Prostate gland (tissue), 2 donors: ENCODE measurements at regions not wholly inside any gene's neighbourhood (a gene's known extent, or its start where the extent isn't known, plus 50 kb on each side); places are given as distances from the start of the nearest gene placed in this dataset.
"Not testable (repeated sequence)": the region's sequence is repeated elsewhere in the genome, so short reads cannot be mapped to it uniquely, and the experiment has no call there.

Experiments
- DNase-seq: peaks from one replicate; pipeline ENCODE4 v3.0.0-alpha.2; 2019; ENCODE audit warnings: low spot score
- H3K27ac ChIP-seq, 2 donors: fragments of 200-600 bp; sonication (generic); 2 replicates each; pipeline ENCODE4 v1.5.1; 2017 to 2019
- H3K27me3 ChIP-seq: fragments of 200-600 bp; sonication (generic); replicated peaks from 2 replicates; pipeline ENCODE4 v1.5.1; 2019; ENCODE audit not compliant: insufficient read depth
- H3K36me3 ChIP-seq, 2 donors: fragments of 200-600 bp; sonication (generic); 1 replicate in 1 of 2; 2 replicates in 1 of 2; pipeline versions ENCODE4 v1.5.1 to v1.8.1; 2017 to 2019
- H3K4me1 ChIP-seq: fragments of 200-600 bp; sonication (generic); replicated peaks from 2 replicates; pipeline ENCODE4 v1.5.1; 2019
- H3K4me3 ChIP-seq, 2 donors: fragments of 200-600 bp; sonication (generic); 2 replicates each; pipeline ENCODE4 v1.5.1; 2017 to 2019
- H3K9me3 ChIP-seq: fragments of 200-600 bp; sonication (generic); 2 replicates; pipeline ENCODE4 v1.5.1; 2017
- POLR2A ChIP-seq: fragments of 450-650 bp; IDR thresholded peaks from one replicate; pipeline ENCODE4 v1.6.1; 2016; ENCODE audit warnings: antibody characterized with exemption, mild to moderate bottlenecking
- POLR2AphosphoS5 ChIP-seq: sonication (generic); formaldehyde crosslinking; IDR thresholded peaks from one replicate; pipeline ENCODE4 v1.6.1; 2017; ENCODE audit warnings: antibody characterized with exemption
- WGBS: methylation state at CpG from one replicate; pipeline ENCODE4 v1.1.5; 2018; 5-methylcytosine and 5-hydroxymethylcytosine counted together
- intact Hi-C: fragments of 100-400 bp; cut with DNase I; formaldehyde crosslinking; loops from one replicate; pipeline ENCODE4 v1.14.2; 2022
- TF ChIP-seq, protein P1 (sequence below), 4 experiments: fragments of 200-600 bp in 2 of 4; fragments of 450-650 bp in 2 of 4; sonication (generic) in 2 of 4; IDR thresholded peaks; 1 replicate in 3 of 4; 2 replicates in 1 of 4; pipeline ENCODE4 v1.5.1; 2016 to 2019; ENCODE audit warnings: antibody characterized with exemption in 4 of 4, mild to moderate bottlenecking in 2 of 4, moderate library complexity in 2 of 4

DNA sequence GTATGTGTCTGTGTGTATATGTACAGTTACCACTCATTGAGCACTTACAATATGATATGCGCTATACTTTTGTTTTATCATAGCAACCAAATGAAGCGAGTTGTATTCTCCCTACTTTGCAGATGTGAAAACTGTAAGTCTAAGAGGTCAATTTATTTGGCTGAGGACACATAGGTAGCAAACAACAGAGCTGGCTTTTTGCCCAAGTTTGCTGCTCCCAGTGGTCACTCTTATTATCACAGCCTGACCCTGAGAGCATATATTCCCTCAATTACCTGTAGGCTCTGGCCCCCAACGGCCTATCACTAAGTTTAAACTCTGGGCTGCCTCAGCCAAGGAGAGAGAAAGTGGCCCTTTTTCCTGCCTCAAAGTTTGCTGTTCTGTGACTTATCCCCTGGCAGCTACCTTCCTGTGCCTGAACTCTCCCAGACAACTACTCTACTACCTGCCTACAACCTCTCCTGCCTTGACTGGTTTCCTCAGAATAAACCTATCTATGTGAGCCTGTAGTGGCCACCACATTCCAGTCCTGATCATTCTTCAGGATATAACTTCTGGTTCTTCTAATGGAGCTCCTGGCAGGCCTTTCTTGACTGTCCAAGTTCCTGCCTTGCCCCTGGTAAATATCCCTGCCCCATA, 221.8 kb downstream of the FRK start:
- no peak overlapping the region for H3K4me3 ChIP-seq
- no peaks in the 10 kb centered on the region for H3K36me3 ChIP-seq
- whole genome bisulfite sequencing: 85% methylated on average over 3 of the region's 3 CpGs
- TF ChIP-seq, protein P1, sequence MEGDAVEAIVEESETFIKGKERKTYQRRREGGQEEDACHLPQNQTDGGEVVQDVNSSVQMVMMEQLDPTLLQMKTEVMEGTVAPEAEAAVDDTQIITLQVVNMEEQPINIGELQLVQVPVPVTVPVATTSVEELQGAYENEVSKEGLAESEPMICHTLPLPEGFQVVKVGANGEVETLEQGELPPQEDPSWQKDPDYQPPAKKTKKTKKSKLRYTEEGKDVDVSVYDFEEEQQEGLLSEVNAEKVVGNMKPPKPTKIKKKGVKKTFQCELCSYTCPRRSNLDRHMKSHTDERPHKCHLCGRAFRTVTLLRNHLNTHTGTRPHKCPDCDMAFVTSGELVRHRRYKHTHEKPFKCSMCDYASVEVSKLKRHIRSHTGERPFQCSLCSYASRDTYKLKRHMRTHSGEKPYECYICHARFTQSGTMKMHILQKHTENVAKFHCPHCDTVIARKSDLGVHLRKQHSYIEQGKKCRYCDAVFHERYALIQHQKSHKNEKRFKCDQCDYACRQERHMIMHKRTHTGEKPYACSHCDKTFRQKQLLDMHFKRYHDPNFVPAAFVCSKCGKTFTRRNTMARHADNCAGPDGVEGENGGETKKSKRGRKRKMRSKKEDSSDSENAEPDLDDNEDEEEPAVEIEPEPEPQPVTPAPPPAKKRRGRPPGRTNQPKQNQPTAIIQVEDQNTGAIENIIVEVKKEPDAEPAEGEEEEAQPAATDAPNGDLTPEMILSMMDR (IDR thresholded peaks at IDR 0.05): no peak
- TF ChIP-seq POLR2A: no peak
- TF ChIP-seq POLR2AphosphoS5: no peak
- no peak for DNase-seq
- intact Hi-C loops: no loop called here
- no peaks in the 10 kb centered on the region for H3K4me1 ChIP-seq
- no peak overlapping the region for H3K27ac ChIP-seq
- no peaks in the 10 kb centered on the region for H3K9me3 ChIP-seq
- H3K27me3 ChIP-seq: no peaks in the 10 kb centered on the region

DNA sequence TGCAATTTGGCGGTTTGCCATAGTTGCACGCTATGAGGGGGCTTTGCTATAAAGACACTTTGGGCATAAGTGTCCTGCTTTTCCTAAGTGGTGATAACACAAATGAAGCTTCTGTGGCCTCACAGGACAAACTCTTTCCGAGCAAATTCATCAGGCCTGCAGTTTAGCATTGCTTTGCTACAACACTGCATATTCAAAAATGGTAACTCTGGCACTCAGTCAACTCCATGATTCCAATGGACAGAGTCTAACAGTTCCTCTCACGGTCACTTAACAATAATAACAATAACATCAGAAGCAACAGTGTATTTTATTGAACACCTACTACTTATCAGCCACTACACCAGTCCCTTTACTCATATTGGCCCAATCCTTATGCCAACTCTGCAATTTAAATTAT, 222.5 kb downstream of the FRK start:
- Histone ChIP-seq H3K27ac (no peak overlapping the region), H3K9me3 (no peaks in the 10 kb centered on the region), H3K4me1 (no peaks in the 10 kb centered on the region), H3K4me3 (no peak overlapping the region), H3K27me3 (no peaks in the 10 kb centered on the region), H3K36me3 (no peaks in the 10 kb centered on the region)
- no peak for DNase-seq
- TF ChIP-seq, protein P1 (IDR thresholded peaks at IDR 0.05): no peak
- TF ChIP-seq POLR2A (no peak), POLR2AphosphoS5 (no peak)
- intact Hi-C loops: no loop called here
- 92% methylated on average over 4 of the region's 4 CpGs for WGBS

DNA sequence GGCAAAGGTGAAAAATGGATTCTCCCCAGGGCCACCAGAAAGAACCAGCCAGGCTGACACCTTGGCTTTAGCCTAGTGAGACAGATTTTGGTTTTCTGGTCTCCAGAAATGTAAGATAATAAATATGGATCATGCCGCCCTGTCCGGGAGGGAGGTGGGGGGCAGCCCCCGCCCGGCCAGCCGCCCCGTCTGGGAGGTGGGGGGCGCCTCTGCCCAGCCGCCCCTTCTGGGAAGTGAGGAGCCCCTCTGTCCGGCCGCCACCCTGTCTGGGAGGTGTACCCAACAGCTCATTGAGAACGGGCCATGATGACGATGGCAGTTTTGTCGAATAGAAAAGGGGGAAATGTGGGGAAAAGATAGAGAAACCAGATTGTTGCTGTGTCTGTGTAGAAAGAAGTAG, 224.3 kb downstream of the FRK start:
- H3K4me3 ChIP-seq, DNase-seq, H3K9me3 ChIP-seq, H3K27ac ChIP-seq, H3K4me1 ChIP-seq, H3K36me3 ChIP-seq, intact Hi-C loops, H3K27me3 ChIP-seq: not testable (repeated sequence)
- over 99% methylated on average over 13 of the region's 13 CpGs for WGBS

DNA sequence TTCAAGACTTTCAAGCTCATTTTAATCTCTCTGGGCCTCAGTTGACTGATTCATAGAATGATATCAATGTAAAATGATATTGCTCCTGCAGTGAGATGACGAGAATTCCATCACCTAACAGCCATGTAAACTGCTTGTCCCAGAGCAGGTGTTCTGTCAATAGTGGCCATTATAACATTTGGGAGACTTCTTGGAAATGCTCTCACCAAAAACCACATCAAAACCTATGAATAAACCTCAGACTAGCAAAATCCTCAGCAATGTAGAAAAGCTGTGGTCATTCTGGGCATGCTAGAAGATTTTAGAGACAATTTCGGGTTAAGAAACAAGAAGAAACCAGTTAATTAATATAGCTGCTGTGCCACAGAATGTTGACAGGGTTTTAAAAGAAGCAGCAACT, 225.4 kb downstream of the FRK start:
- no peaks in the 10 kb centered on the region for H3K36me3 ChIP-seq
- H3K9me3 ChIP-seq: no peaks in the 10 kb centered on the region
- H3K27ac ChIP-seq: no peak overlapping the region
- no peaks in the 10 kb centered on the region for H3K27me3 ChIP-seq
- WGBS: 62% methylated on average over 2 of the region's 2 CpGs
- no peaks in the 10 kb centered on the region for H3K4me1 ChIP-seq
- no peak for DNase-seq
- intact Hi-C loops: no loop called here
- no peak overlapping the region for H3K4me3 ChIP-seq
- TF ChIP-seq, protein P1 (IDR thresholded peaks at IDR 0.05): no peak
- no peak for TF ChIP-seq POLR2A
- no peak for TF ChIP-seq POLR2AphosphoS5

DNA sequence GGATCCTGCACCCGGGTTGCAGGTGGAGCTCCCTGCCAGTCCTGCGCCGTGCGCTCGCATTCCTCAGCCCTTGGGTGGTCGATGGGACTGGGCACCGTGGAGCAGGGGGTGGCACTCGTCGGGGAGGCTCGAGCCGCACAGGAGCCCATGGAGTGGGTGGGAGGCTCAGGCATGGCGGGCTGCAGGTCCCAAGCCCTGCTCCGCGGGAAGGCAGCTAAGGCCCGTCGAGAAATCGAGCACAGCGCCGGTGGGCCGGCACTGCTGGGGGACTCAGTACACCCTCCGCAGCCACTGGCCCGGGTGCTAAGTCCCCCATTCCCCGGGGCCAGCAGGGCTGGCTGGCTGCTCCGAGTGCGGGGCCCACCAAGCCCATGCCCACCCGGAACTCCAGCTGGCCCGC, 226.1 kb downstream of the FRK start:
- 95% methylated on average over 8 of the region's 27 CpGs for WGBS
- H3K36me3 ChIP-seq, intact Hi-C loops, H3K4me3 ChIP-seq, H3K27ac ChIP-seq, H3K9me3 ChIP-seq, H3K4me1 ChIP-seq, DNase-seq, H3K27me3 ChIP-seq: not testable (repeated sequence)

DNA sequence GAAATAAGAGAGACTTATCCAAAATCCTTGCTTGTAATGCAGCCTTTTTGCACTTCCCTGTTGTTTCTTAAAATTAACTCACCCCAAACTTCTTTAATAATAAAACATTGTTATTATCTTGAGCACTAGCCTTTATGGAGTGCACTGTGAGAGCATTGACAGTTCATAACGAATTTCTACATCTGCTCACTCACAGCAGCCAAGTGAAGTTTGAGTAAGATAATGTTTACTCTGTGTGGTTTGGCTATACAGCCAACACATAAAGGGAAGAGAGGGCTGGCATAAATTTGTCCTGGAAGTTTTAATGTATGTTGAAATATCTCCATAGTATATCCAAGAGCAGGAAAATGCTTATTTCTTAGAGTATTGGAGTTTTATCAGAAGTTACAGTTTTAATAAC, 227.9 kb downstream of the FRK start:
- Histone ChIP-seq H3K4me1 (no peaks in the 10 kb centered on the region), H3K4me3 (no peak overlapping the region), H3K27me3 (no peaks in the 10 kb centered on the region), H3K9me3 (no peaks in the 10 kb centered on the region), H3K36me3 (no peaks in the 10 kb centered on the region), H3K27ac (no peak overlapping the region)
- WGBS: 15% methylated on average over 1 of the region's 1 CpG
- TF ChIP-seq, protein P1 (IDR thresholded peaks at IDR 0.05): no peak
- TF ChIP-seq POLR2A: no peak
- no peak for TF ChIP-seq POLR2AphosphoS5
- intact Hi-C loops: no loop called here
- no peak for DNase-seq
